K562 (cell line): ENCODE measurements at regions not wholly inside any gene's neighbourhood (a gene's known extent, or its start where the extent isn't known, plus 50 kb on each side); places are given as distances from the start of the nearest gene placed in this dataset.

Experiments
- ATAC-seq: fragments of 200-7000 bp; cut with Tn5 transposase; 3 replicates; pipeline ENCODE4 v1.9.1; 2020; ENCODE audit warnings: moderate library complexity
- BruUV-seq: library from RNA; stranded (reverse); fragments of 400-500 nt; replicated peaks from 2 replicates; lab custom pipeline; 2021; lab: Mats Ljungman, UMichigan
- CTCF ChIA-PET: fragments of 300-600 bp; formaldehyde crosslinking; extraction: SDS; loops from one replicate; lab custom pipeline; 2021; ENCODE audit warnings: low intra/inter-chr PET ratio; lab: Yijun Ruan, JAX
- POLR2A ChIA-PET: fragments of 300-600, 350-650 bp; sonication (Branson Sonifier 250); formaldehyde crosslinking; extraction: SDS; loops from one replicate; lab custom pipeline; 2021; ENCODE audit warnings: antibody characterized with exemption, inconsistent platforms; lab: Yijun Ruan, JAX
- DNase-seq, 4 experiments: peaks; one replicate each; pipeline versions ENCODE4 v3.0.0 to v3.0.0-alpha.2; 2011 to 2018; ENCODE audit warnings: low spot score in 3 of 4, mixed read lengths in 3 of 4; ENCODE audit errors: extremely low read depth in 1 of 4
- FAIRE-seq: peaks from 2 replicates; lab custom pipeline; 2011; peaks lifted over from hg19 to GRCh38; lab: Jason Lieb, UNC
- H2AFZ ChIP-seq: 2 replicates; pipeline ENCODE4 v1.6.0; 2011; ENCODE audit warnings: low read depth, low read length, control low read depth, inconsistent platforms
- H3K27ac ChIP-seq: fragments of 200-600 bp; 3 replicates; pipeline ENCODE4 v1.8.0; 2011; ENCODE audit warnings: low read depth, mild to moderate bottlenecking, control low read depth, inconsistent platforms, low read length, moderate library complexity, mixed read lengths; ENCODE audit errors: extremely low read depth
- H3K27me3 ChIP-seq, 2 experiments: fragments of 300-600 bp in 1 of 2; 2 replicates in 1 of 2; 3 replicates in 1 of 2; pipeline versions ENCODE4 v1.6.0 to v1.8.0; 2011; ENCODE audit warnings: inconsistent platforms in 2 of 2, low read length in 2 of 2, mild to moderate bottlenecking in 1 of 2, mixed read lengths in 1 of 2, moderate library complexity in 1 of 2; ENCODE audit not compliant: control insufficient read depth in 2 of 2, insufficient read depth in 2 of 2
- H3K36me3 ChIP-seq: fragments of 300-600 bp; 3 replicates; pipeline ENCODE4 v1.8.0; 2011; ENCODE audit warnings: mild to moderate bottlenecking, low read length, inconsistent platforms; ENCODE audit not compliant: control insufficient read depth, insufficient read depth
- H3K4me1 ChIP-seq, 2 experiments: fragments of 200-600 bp in 1 of 2; replicated peaks in 1 of 2; 2 replicates in 1 of 2; 3 replicates in 1 of 2; pipeline versions ENCODE4 v1.5.1 to v1.8.0; 2011; ENCODE audit warnings: inconsistent platforms in 2 of 2, low read length in 2 of 2, mild to moderate bottlenecking in 1 of 2, mixed read lengths in 1 of 2, moderate library complexity in 1 of 2; ENCODE audit not compliant: control insufficient read depth in 2 of 2, insufficient read depth in 2 of 2
- H3K4me2 ChIP-seq: 2 replicates; pipeline ENCODE4 v1.6.1; 2011; ENCODE audit warnings: low read length, control low read depth, inconsistent platforms, mixed read lengths; ENCODE audit not compliant: insufficient read depth
- H3K4me3 ChIP-seq: fragments of 200-600 bp; sonication (generic), shearing (Covaris generic); 2 replicates; pipeline ENCODE4 v1.5.1; 2016; ENCODE audit warnings: control low read depth, inconsistent platforms
- H3K79me2 ChIP-seq: fragments of 200-600 bp; 3 replicates; pipeline ENCODE4 v1.8.0; 2011; ENCODE audit warnings: low read length, inconsistent platforms; ENCODE audit not compliant: control insufficient read depth, insufficient read depth
- H3K9ac ChIP-seq, 2 experiments: 2 replicates each; pipeline versions ENCODE4 v1.6.0 to v1.6.1; 2011; ENCODE audit warnings: low read depth in 2 of 2, low read length in 2 of 2, control low read depth in 1 of 2, inconsistent platforms in 1 of 2, mild to moderate bottlenecking in 1 of 2, mixed read lengths in 1 of 2; ENCODE audit not compliant: insufficient read depth in 1 of 2
- H3K9me1 ChIP-seq: one replicate; pipeline ENCODE4 v1.6.0; 2011; ENCODE audit warnings: inconsistent platforms, mild to moderate bottlenecking, low read length, moderate library complexity; ENCODE audit not compliant: control insufficient read depth, insufficient read depth
- H3K9me3 ChIP-seq: replicated peaks from 2 replicates; pipeline ENCODE4 v1.5.1; 2011; ENCODE audit warnings: low read depth, low read length, inconsistent platforms; ENCODE audit not compliant: control insufficient read depth, insufficient read depth
- H4K20me1 ChIP-seq: replicated peaks from 2 replicates; pipeline ENCODE4 v1.6.1; 2011; ENCODE audit warnings: low read length, inconsistent platforms, mixed read lengths; ENCODE audit not compliant: control insufficient read depth, insufficient read depth
- CHD2 ChIP-seq: IDR thresholded peaks from 2 replicates; pipeline ENCODE4 v1.6.1; 2011; ENCODE audit warnings: low read depth, low read length
- MED1 ChIP-seq: sonication (generic); formaldehyde crosslinking; IDR thresholded peaks from 2 replicates; pipeline ENCODE4 v1.8.1; 2023; ENCODE audit warnings: missing genetic modification reagents, borderline replicate concordance
- POLR2H ChIP-seq: IDR thresholded peaks from 2 replicates; pipeline ENCODE4 v1.6.1; 2016; ENCODE audit warnings: missing genetic modification characterization, low read depth, mild to moderate bottlenecking, control low read depth, missing compliant biosample characterization, moderate library complexity
- TEAD1 ChIP-seq, 2 experiments: fragments of 450-650 bp in 1 of 2; sonication (generic) in 1 of 2; formaldehyde crosslinking; IDR thresholded peaks; 2 replicates each; pipeline versions ENCODE4 v1.4.0 to v1.8.0; 2020 to 2022; ENCODE audit warnings: mild to moderate bottlenecking in 2 of 2, missing genetic modification reagents in 1 of 2
- WGBS: fragments of 100-300 bp; shearing (Covaris generic); methylation state at CpG from one replicate; pipeline ENCODE4 v1.1.6; 2016; ENCODE audit warnings: low coverage, mixed read lengths; ENCODE audit not compliant: insufficient coverage; ENCODE audit errors: missing lambda C conversion rate; 5-methylcytosine and 5-hydroxymethylcytosine counted together
- in situ Hi-C: fragments of 300-500 bp; cut with MboI; formaldehyde crosslinking; loops from 4 replicates; pipeline ENCODE4 v1.15.0; 2018; ENCODE audit warnings: inconsistent platforms, mixed read lengths
- intact Hi-C: fragments of 100-400 bp; cut with micrococcal nuclease; formaldehyde crosslinking; loops from 2 replicates; pipeline ENCODE4 v1.14.2; 2022
- TF ChIP-seq, protein P1 (sequence below): fragments of 450-650 bp; IDR thresholded peaks from 2 replicates; pipeline ENCODE4 v1.6.1; 2018; ENCODE audit not compliant: partially characterized antibody
- TF ChIP-seq, protein P2 (sequence below): sonication (generic); formaldehyde crosslinking; IDR thresholded peaks from 2 replicates; pipeline ENCODE4 v1.8.0; 2022; ENCODE audit warnings: missing genetic modification reagents, mild to moderate bottlenecking, moderate library complexity, borderline replicate concordance

DNA sequence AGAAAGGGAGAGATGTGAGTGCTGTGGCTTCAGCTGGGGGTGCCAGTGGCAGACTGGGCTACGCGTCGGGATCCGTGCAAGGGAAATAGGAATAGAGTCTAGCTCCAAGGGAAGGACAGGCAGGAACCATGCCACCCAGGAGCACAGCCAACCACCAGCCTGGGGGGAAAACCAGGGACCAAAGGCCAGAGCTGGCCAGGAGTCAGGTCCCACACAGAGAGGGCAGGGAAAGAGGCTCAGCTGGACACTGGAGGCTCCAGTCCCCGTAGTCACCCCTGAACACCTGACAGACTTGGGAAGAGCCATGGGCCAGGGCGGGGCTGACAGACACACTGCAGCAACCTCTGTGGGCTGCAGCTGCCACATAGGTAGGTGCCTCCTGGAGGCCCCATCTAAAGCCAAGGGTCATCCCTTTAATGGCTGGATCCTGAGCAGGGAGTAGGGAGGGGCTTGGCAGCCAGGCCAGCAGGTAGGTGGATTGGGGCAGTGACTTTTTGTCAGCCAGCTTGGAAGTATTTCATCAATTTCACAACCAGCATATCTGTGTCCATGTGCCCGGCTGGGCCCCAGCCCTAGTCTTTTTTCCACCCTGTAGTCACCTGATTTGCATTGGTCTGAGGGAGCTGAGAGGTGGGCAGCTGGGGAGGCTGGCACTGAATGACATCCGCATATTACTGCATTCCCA lies 163.2 kb downstream of the SH2D4B start:
- DNase-seq, result no peak
- H4K20me1 ChIP-seq, result no peaks in the 10 kb centered on the region
- peak overlapping the region in 1 of 2 experiments; percentile 9; a peak in 1 of 4 replicates for H3K9ac ChIP-seq
- no peak overlapping the region for H3K4me3 ChIP-seq
- intact Hi-C loops (loop anchor here (1.0 kb wide), 1 partner anchor 38 kb away; no protein-coding TSS in a partner anchor), in situ Hi-C loops (loop anchor here (5.0 kb wide), 1 partner anchor 161 kb away; no protein-coding TSS in a partner anchor)
- no TSS peak for BruUV-seq
- H3K79me2 ChIP-seq, result no peaks in the 10 kb centered on the region
- H3K4me2 ChIP-seq, result no peak overlapping the region
- FAIRE-seq, result no peak
- TF ChIP-seq TEAD1 (CRISPR knock-in tag; IDR thresholded peaks at IDR 0.05), result no peak
- no peak for TF ChIP-seq MED1 (CRISPR knock-in tag)
- TF ChIP-seq CHD2, result no peak
- TF ChIP-seq, protein P1, sequence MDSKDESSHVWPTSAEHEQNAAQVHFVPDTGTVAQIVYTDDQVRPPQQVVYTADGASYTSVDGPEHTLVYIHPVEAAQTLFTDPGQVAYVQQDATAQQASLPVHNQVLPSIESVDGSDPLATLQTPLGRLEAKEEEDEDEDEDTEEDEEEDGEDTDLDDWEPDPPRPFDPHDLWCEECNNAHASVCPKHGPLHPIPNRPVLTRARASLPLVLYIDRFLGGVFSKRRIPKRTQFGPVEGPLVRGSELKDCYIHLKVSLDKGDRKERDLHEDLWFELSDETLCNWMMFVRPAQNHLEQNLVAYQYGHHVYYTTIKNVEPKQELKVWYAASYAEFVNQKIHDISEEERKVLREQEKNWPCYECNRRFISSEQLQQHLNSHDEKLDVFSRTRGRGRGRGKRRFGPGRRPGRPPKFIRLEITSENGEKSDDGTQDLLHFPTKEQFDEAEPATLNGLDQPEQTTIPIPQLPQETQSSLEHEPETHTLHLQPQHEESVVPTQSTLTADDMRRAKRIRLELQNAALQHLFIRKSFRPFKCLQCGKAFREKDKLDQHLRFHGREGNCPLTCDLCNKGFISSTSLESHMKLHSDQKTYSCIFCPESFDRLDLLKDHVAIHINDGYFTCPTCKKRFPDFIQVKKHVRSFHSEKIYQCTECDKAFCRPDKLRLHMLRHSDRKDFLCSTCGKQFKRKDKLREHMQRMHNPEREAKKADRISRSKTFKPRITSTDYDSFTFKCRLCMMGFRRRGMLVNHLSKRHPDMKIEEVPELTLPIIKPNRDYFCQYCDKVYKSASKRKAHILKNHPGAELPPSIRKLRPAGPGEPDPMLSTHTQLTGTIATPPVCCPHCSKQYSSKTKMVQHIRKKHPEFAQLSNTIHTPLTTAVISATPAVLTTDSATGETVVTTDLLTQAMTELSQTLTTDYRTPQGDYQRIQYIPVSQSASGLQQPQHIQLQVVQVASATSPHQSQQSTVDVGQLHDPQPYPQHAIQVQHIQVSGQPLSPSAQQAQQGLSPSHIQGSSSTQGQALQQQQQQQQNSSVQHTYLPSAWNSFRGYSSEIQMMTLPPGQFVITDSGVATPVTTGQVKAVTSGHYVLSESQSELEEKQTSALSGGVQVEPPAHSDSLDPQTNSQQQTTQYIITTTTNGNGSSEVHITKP, result peak; percentile 55
- TF ChIP-seq POLR2H, result no peak
- TF ChIP-seq, protein P2, sequence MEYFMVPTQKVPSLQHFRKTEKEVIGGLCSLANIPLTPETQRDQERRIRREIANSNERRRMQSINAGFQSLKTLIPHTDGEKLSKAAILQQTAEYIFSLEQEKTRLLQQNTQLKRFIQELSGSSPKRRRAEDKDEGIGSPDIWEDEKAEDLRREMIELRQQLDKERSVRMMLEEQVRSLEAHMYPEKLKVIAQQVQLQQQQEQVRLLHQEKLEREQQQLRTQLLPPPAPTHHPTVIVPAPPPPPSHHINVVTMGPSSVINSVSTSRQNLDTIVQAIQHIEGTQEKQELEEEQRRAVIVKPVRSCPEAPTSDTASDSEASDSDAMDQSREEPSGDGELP (CRISPR knock-in tag), result no peak
- 45% methylated on average over 8 of the region's 8 CpGs for WGBS
- no peaks in the 10 kb centered on the region for H3K9me1 ChIP-seq
- no peaks in the 10 kb centered on the region for H3K36me3 ChIP-seq
- H3K27me3 ChIP-seq, result peaks cover 0 to 10% of the 10 kb centered on the region in 2 experiments; a peak in 2 of 5 replicates
- H3K4me1 ChIP-seq, result peaks cover 3 to 4% of the 10 kb centered on the region in 2 experiments; a peak in 3 of 5 replicates
- H3K9me3 ChIP-seq, result no peaks in the 10 kb centered on the region
- H3K27ac ChIP-seq, result no peak overlapping the region
- ChIA-PET CTCF (interaction anchor here (2.0 kb wide), 1 partner anchor 161 kb away, joined by 17 read pairs; no protein-coding TSS in a partner anchor), POLR2A (interaction anchor here (1.0 to 1.8 kb wide), 2 partner anchors 9 to 156 kb away, joined by 3 to 5 read pairs; no protein-coding TSS in a partner anchor)
- ATAC-seq, result no peak
- no peak overlapping the region for H2AFZ ChIP-seq
